MCF 10A (cell line): ENCODE measurements at regions not wholly inside any gene's neighbourhood (a gene's known extent, or its start where the extent isn't known, plus 50 kb on each side); places are given as distances from the start of the nearest gene placed in this dataset.

Source experiments
- BruUV-seq: library from RNA; stranded (reverse); fragments of 400-500 nt; replicated peaks from 2 replicates; lab custom pipeline; 2021; lab: Mats Ljungman, UMichigan
- CTCF ChIA-PET: fragments of 300-600 bp; sonication (Branson Sonifier 250); formaldehyde crosslinking; extraction: SDS; loops from one replicate; lab custom pipeline; 2021; ENCODE audit warnings: antibody characterized with exemption, inconsistent platforms; lab: Yijun Ruan, JAX
- POLR2A ChIA-PET: fragments of 300-600, 350-650 bp; sonication (Branson Sonifier 250); formaldehyde crosslinking; extraction: SDS; loops from one replicate; lab custom pipeline; 2020; ENCODE audit warnings: antibody characterized with exemption, inconsistent platforms; lab: Yijun Ruan, JAX
- DNase-seq: peaks from one replicate; pipeline ENCODE4 v3.0.0-alpha.2; 2018; ENCODE audit not compliant: unreplicated experiment
- H3K27ac Mint-ChIP-seq: one replicate; pipeline ENCODE4 v1.8.0; 2022; ENCODE audit warnings: mild to moderate bottlenecking, low read depth, mixed read lengths; ENCODE audit not compliant: unreplicated experiment
- H3K27me3 Mint-ChIP-seq: one replicate; pipeline ENCODE4 v1.8.0; 2022; ENCODE audit warnings: mixed read lengths; ENCODE audit not compliant: insufficient read depth, unreplicated experiment
- H3K36me3 Mint-ChIP-seq: one replicate; pipeline ENCODE4 v1.8.0; 2022; ENCODE audit warnings: mild to moderate bottlenecking, moderate library complexity, mixed read lengths; ENCODE audit not compliant: insufficient read depth, unreplicated experiment
- H3K4me1 Mint-ChIP-seq: one replicate; pipeline ENCODE4 v1.8.0; 2022; ENCODE audit warnings: mixed read lengths; ENCODE audit not compliant: insufficient read depth, unreplicated experiment
- H3K4me3 Mint-ChIP-seq: one replicate; pipeline ENCODE4 v1.8.0; 2022; ENCODE audit warnings: mild to moderate bottlenecking, moderate library complexity, mixed read lengths; ENCODE audit not compliant: unreplicated experiment
- H3K9me3 Mint-ChIP-seq: one replicate; pipeline ENCODE4 v1.8.0; 2022; ENCODE audit warnings: mixed read lengths; ENCODE audit not compliant: unreplicated experiment
- CTCF ChIP-seq: fragments of 200-600 bp; IDR thresholded peaks from one replicate; pipeline ENCODE4 v1.8.0; 2022; ENCODE audit warnings: antibody characterized with exemption, mild to moderate bottlenecking; ENCODE audit not compliant: unreplicated experiment
- intact Hi-C: fragments of 100-400 bp; cut with micrococcal nuclease; formaldehyde crosslinking; loops from 2 replicates; pipeline ENCODE4 v1.14.1; 2022

- ChIA-PET CTCF (no interaction called here), POLR2A (no interaction called here)
- Mint-ChIP-seq H3K4me1 (no peaks in the 10 kb centered on the region), H3K9me3 (no peaks in the 10 kb centered on the region), H3K36me3 (no peaks in the 10 kb centered on the region), H3K27ac (no peak overlapping the region), H3K27me3 (no peaks in the 10 kb centered on the region), H3K4me3 (no peak overlapping the region)
- intact Hi-C loops = no loop called here
- BruUV-seq = no TSS peak
- DNase-seq = no peak
- no peak for TF ChIP-seq CTCF
Observed at GRCh38 chr10:33521904-33522303, 187.4 kb upstream of the NRP1 start.

DNA sequence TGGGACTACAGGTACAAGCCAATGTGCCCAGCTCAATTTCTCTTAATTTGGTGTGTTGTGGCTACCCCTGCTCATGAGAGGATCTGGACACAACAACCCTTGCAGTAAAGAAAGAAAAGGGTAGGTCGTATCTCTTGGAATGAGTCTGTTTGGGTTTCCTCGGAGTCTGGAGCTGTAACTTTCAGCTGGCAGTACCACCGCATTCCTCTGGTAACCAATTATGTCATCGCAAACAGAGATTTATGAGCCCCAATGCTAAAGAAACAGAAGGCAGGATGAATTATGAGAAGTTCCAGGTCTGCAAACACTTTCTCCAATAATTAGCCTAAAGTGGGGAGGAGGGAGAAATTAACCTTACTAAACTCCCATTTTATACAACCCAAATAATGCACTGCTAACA lies 186.6 kb upstream of the NRP1 start:
- CTCF ChIA-PET = no interaction called here
- no peak overlapping the region for H3K4me3 Mint-ChIP-seq
- DNase-seq = no peak

DNA sequence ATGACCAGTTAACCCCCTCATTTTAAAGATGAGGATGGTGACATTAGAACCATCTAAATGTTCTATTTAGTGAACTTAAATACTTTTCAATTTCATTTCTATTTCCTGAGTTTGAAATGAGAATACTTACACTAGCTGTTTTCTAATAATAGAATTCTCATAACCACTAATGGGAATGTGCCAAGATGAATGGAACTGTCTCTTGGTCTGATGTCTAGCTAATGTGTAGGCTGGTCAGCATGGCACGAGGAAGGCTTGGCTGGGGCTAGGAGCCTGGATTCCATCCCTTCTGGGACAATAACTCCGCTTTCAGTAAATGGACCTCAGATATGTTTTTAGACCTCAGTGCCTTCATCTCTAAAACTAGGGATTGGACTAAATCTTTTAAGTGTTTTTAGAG lies 185.8 kb upstream of the NRP1 start:
- H3K4me3 Mint-ChIP-seq = no peak overlapping the region
- H3K9me3 Mint-ChIP-seq = no peaks in the 10 kb centered on the region
- H3K27me3 Mint-ChIP-seq = no peaks in the 10 kb centered on the region
- ChIA-PET POLR2A (no interaction called here), CTCF (interaction anchor here (0.6 kb wide), 1 partner anchor 327 kb away, joined by 3 read pairs; no protein-coding TSS in a partner anchor)
- BruUV-seq = no TSS peak
- no peak for TF ChIP-seq CTCF
- H3K36me3 Mint-ChIP-seq = no peaks in the 10 kb centered on the region
- no peak for DNase-seq
- no peak overlapping the region for H3K27ac Mint-ChIP-seq
- H3K4me1 Mint-ChIP-seq = no peaks in the 10 kb centered on the region
- intact Hi-C loops = no loop called here

More for the DNA sequence above, 186.6 kb upstream of the NRP1 start:
- Mint-ChIP-seq H3K4me1 (no peaks in the 10 kb centered on the region), H3K36me3 (no peaks in the 10 kb centered on the region), H3K27ac (no peak overlapping the region), H3K27me3 (no peaks in the 10 kb centered on the region), H3K9me3 (no peaks in the 10 kb centered on the region)
- intact Hi-C loops = no loop called here
- BruUV-seq = no TSS peak
- TF ChIP-seq CTCF = no peak
- POLR2A ChIA-PET = no interaction called here

- DNase-seq = no peak
- BruUV-seq = no TSS peak
- Mint-ChIP-seq H3K4me3 (no peak overlapping the region), H3K27ac (no peak overlapping the region), H3K36me3 (no peaks in the 10 kb centered on the region), H3K27me3 (no peaks in the 10 kb centered on the region), H3K4me1 (no peaks in the 10 kb centered on the region), H3K9me3 (no peaks in the 10 kb centered on the region)
- intact Hi-C loops = no loop called here
- no peak for TF ChIP-seq CTCF
- POLR2A ChIA-PET = no interaction called here
- CTCF ChIA-PET = no interaction called here
Observed at GRCh38 chr10:33519130-33519860, 184.8 kb upstream of the NRP1 start.
